ENCODE measurements at regions not wholly inside any gene's neighbourhood (a gene's known extent, or its start where the extent isn't known, plus 50 kb on each side); places are given as distances from the start of the nearest gene placed in this dataset.

GRCh38 chr5:77885519-77885918 lies 109.4 kb upstream of the TBCA start:
- H3K4me3 ChIP-seq = no peak overlapping the region
- 58 to 83% (median 78%) methylated on average over 4 of the region's 4 CpGs for whole genome bisulfite sequencing, 5 donors
- intact Hi-C loops (cut with DNase I; ENCODE audit: low total_unique reads) = no loop called here
- no peak for DNase-seq
- peaks cover 0 to 10% (median 0%) of the 10 kb centered on the region in 7 donors for H3K27me3 ChIP-seq (replicated peaks in 1 of 7)
- H3K9me3 ChIP-seq = no peaks in the 10 kb centered on the region
- TF ChIP-seq POLR2AphosphoS5 (IDR thresholded peaks at IDR 0.05) (no peak), CTCF (IDR thresholded peaks at IDR 0.05 in 8 of 11, conservative IDR thresholded peaks at IDR 0.05 in 3 of 11) (no peak), POLR2A (IDR thresholded peaks at IDR 0.05) (no peak)
- H3K36me3 ChIP-seq = no peaks in the 10 kb centered on the region
- H3K27ac ChIP-seq = no peak overlapping the region
- no peaks in the 10 kb centered on the region for H3K4me1 ChIP-seq

GRCh38 chr5:77882670-77883257 lies 106.6 kb upstream of the TBCA start:
- no peak overlapping the region for H3K4me3 ChIP-seq
- no peak for DNase-seq
- H3K4me1 ChIP-seq = peaks cover 0 to 6% (median 0%) of the 10 kb centered on the region in 6 donors
- 63 to 79% (median 74%) methylated on average over 6 of the region's 6 CpGs for WGBS, 5 donors
- peak overlapping the region in 3 of 8 donors; percentile 3 to 30 (median 24) for H3K27ac ChIP-seq
- H3K27me3 ChIP-seq (replicated peaks in 1 of 7) = peaks cover 0 to 10% (median 0%) of the 10 kb centered on the region in 7 donors
- H3K9me3 ChIP-seq = no peaks in the 10 kb centered on the region
- intact Hi-C loops (cut with DNase I; ENCODE audit: low total_unique reads) = no loop called here
- TF ChIP-seq CTCF (IDR thresholded peaks at IDR 0.05 in 8 of 11, conservative IDR thresholded peaks at IDR 0.05 in 3 of 11) = no peak
- no peak for TF ChIP-seq POLR2A (IDR thresholded peaks at IDR 0.05)
- no peak for TF ChIP-seq POLR2AphosphoS5 (IDR thresholded peaks at IDR 0.05)
- H3K36me3 ChIP-seq = no peaks in the 10 kb centered on the region

GRCh38 chr5:77881528-77881927 lies 105.4 kb upstream of the TBCA start:
- 78 to 91% (median 86%) methylated on average over 7 of the region's 7 CpGs for WGBS, 5 donors
- TF ChIP-seq POLR2AphosphoS5 (IDR thresholded peaks at IDR 0.05) (no peak), CTCF (IDR thresholded peaks at IDR 0.05 in 8 of 11, conservative IDR thresholded peaks at IDR 0.05 in 3 of 11) (no peak), POLR2A (IDR thresholded peaks at IDR 0.05) (no peak)
- no peaks in the 10 kb centered on the region for H3K36me3 ChIP-seq
- peaks cover 0 to 10% (median 0%) of the 10 kb centered on the region in 7 donors for H3K27me3 ChIP-seq (replicated peaks in 1 of 7)
- DNase-seq = no peak
- intact Hi-C loops (cut with DNase I; ENCODE audit: low total_unique reads) = no loop called here
- no peak overlapping the region for H3K4me3 ChIP-seq
- H3K4me1 ChIP-seq = peaks cover 0 to 16% (median 4%) of the 10 kb centered on the region in 6 donors
- H3K9me3 ChIP-seq = no peaks in the 10 kb centered on the region
- no peak overlapping the region for H3K27ac ChIP-seq

- Histone ChIP-seq H3K27me3 (replicated peaks in 1 of 7) (no peaks in the 10 kb centered on the region), H3K27ac (peak overlapping the region in 2 of 8 donors; percentile 29 to 70), H3K4me1 (peaks cover 0 to 17% (median 6%) of the 10 kb centered on the region in 6 donors), H3K36me3 (no peaks in the 10 kb centered on the region), H3K4me3 (no peak overlapping the region), H3K9me3 (no peaks in the 10 kb centered on the region)
- TF ChIP-seq CTCF (IDR thresholded peaks at IDR 0.05 in 8 of 11, conservative IDR thresholded peaks at IDR 0.05 in 3 of 11) (no peak), POLR2A (IDR thresholded peaks at IDR 0.05) (no peak), POLR2AphosphoS5 (IDR thresholded peaks at IDR 0.05) (no peak)
- WGBS, 5 donors = 88 to 94% (median 91%) methylated on average over 11 of the region's 11 CpGs
- intact Hi-C loops (cut with DNase I; ENCODE audit: low total_unique reads) = no loop called here
- no peak for DNase-seq
Measured at GRCh38 chr5:77877516-77878355, 101.6 kb upstream of the TBCA start.

All from spleen (tissue), 11 donors.